GF-D8 (cell line): ENCODE measurements at regions not wholly inside any gene's neighbourhood (a gene's known extent, or its start where the extent isn't known, plus 50 kb on each side); places are given as distances from the start of the nearest gene placed in this dataset.

Source experiments
- DNase-seq: peaks from one replicate; lab custom pipeline; 2025; lab: John Stamatoyannopoulos, UW

- no peak for DNase-seq
Observed at GRCh38 chr13:47117268-47117667, 220.4 kb upstream of the HTR2A start.

- DNase-seq: no peak
Observed at GRCh38 chr13:47114030-47114429, 217.2 kb upstream of the HTR2A start.

DNA sequence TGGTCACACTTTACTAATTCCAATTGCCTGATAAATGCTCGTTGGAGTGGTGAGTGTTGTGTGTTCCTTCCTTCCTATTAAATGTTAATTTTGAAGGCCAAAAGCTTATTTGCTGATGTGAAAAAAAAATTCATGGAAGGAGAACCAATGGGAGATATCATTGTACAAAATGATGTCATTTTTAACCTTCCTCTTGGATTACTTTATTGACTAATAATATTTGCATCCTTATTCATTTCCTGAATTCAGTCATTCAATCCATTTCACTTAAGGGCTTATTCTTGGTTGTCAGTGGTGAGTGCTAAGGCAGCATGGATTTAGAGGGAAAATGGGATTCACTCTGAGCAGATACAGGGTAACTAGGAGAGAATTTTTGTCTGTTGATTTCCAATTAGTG lies 216.0 kb upstream of the HTR2A start:
- DNase-seq: no peak

DNA sequence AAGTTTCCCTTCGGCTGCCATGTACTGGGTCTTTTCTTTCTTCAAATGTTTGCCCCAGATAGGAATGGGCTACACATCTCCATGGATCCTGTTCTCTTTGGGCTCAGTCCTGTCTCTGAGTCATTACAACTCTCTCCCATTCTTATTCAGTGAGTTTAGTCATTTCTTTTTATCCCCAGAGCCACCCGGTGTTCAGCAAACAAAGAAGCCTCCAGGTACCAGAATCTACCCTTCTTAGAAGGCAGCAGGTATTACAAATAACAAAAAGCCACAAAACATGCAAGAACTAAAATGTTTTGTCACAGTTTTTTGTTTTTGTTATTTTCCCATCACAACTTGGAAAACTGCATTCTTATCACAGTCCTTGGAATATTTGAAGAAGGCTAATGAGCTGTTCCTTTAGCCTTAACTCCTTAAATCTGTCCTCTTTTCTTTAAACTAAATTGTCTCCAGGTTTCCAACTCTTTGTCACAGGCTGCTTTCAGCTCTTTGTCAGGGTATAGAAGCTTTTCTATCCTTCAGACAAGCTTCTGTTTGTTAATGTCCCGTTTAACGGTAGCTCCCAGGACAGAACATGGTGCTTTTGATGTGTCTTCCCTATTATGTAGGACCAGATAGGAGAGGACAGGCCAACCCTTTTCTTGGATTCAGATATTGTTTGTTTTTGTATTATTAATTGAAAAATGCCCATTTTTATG lies 215.5 kb upstream of the HTR2A start:
- no peak for DNase-seq

DNA sequence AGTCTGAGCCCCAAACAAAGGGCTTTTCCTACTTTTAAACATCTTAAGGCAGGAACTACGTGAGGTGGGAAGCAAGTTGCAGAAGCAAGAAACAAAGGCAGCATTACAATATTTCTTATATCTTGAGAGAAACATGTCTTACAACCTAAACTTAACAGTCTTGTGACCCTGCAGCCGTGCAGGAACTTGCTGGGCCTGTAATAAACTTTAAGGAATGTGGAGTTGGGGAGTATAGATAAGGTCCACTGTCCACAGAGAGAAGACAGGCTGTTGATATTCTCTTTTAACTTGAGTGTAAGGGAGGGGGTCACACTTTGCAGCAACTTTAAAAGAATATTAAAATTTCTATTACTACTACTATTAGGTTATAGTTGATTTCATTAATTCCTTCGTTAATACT lies 214.6 kb upstream of the HTR2A start:
- no peak for DNase-seq

- no peak for DNase-seq
Observed at GRCh38 chr13:47110833-47111240, 214.0 kb upstream of the HTR2A start.

DNA sequence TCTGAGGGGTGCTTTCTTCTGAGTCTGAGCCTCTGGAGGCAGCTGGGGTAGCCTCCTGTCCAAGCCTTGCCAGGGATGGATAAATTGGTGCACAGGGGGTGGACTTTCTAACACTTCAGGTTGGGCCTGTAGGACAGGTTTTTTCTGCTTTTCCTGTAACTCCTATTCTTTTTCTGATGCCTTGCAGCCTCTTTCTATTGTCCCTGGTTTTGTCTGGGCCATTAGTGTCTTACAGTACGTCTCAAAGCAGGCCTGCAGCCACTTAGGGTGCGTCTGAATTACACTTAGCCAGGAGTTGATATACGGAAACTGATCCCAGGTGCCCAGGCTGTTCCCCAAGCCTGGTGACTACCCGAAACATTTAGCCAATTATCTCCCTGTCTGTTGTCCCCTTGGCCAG lies 213.3 kb upstream of the HTR2A start:
- DNase-seq: no peak

- DNase-seq: no peak
Observed at GRCh38 chr13:47109028-47109427, 212.2 kb upstream of the HTR2A start.

DNA sequence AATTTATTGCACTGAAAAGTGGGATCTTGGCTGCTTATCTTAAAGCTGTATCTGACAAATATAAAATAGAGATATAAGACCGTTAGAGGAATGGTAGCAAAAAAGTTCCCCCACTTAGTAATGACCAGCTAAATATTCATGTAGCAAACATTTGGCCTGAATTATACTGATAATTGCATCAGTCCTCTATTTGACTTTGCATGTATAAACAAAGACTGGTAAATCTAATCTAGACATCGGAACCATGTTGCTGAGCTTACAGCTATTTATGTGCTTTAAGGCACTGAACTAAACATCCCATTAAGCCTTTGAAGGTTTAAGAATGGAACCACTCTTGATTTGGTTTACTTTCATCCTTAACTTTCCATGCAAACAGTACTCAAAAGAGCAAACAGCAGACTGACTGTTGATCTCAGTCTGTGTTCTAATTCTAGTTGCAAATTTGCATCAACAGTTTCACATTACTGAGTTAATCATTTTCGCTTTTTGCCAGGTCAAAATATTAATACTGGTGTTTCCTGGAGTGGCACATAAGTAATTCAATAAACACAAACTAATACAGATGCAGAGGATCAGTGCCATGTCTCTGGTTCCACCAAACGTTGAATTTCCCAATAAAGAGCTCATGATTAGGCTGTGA lies 203.5 kb upstream of the HTR2A start:
- DNase-seq: no peak

DNA sequence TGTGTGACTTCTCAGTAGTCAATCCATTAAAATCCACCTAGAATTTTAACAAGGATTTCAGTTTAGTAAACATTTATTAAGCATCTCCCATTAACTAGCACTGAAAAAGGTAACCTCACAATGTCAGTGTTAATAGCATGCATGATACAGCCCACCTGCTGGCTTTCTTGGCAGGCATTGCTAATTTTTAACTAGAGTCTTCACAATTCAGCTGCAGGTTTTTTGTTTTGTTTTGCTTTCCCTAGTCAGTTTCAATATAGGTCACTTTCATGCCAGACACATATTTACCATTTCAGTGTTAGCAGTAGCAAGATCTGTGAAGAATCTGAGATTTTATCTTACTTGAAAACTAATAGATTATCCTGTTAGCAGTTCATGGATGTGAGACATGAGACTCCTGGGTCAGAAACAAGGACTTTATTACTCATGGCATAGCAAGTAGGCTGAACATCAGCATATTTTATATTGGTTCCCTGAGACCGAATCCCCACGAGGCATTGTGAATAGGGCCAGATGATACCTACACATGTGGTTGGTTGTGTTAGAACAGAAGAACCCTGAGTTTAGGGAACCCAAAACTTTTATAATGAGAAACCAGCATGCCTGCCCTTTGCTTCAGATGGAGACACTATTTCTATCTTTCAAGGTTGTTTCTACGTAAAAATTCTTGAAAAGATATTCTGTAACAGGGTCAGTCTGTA lies 198.0 kb upstream of the HTR2A start:
- DNase-seq: no peak

DNA sequence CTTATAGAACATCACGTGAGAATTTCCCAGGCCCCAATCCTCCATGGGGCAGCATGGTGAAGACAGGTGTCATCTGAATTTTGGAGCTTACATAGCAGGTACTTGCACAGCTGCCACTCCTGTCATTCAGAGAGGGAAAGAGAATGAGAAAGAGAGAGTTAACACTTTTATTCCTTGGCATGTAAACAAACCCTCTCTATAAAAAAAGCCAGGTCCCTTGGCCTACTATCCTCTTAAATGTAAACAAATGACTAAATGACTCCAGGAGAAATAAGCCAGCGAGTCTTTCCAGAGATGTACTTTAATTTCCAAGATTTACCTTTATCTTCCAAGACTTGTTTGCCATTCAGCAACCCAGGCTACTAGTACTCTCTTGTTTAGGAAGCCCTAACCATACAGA lies 195.3 kb upstream of the HTR2A start:
- DNase-seq: no peak

DNA sequence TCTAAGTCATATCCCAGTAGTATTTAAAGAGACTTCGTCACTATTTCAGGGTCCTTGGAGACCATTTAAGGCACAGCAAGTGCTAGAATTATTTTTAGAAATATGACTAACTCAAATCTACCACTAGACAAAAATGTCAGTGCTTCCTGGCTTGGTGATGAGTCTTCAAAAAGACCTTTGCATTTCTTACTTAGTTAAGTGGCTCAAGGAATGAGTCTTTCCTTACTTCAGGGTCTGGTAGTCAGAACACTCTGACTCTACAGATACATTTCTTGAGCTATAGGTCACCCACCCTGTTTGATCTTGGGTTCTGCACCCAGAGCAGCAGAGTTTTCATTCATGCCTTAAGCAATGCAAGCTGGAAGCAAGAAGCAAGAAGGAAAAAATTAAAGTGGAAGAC lies 191.0 kb upstream of the HTR2A start:
- DNase-seq: no peak

- no peak for DNase-seq
Observed at GRCh38 chr13:47087241-47087640, 190.4 kb upstream of the HTR2A start.

DNA sequence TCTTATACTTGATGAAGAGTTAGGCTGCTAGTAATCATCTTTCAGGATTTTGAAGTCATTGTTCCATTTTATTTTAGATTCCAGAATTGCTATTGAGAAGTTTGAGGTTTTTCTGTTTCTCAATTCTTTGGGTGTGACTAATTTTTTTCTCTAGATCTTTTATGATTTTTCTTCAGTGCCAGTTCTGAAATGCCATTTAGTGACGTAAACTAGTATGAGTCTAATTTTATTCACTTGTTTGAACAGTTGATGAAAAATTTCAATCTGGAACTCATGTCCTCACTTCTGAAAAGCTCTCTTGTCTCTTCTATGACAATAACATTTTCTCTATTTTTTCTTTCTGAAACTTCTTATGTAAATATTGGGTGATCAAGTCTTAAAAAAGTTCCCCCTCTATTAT lies 188.5 kb upstream of the HTR2A start:
- DNase-seq: no peak

GRCh38 chr13:47081850-47082249 lies 185.0 kb upstream of the HTR2A start:
- DNase-seq: no peak

DNA sequence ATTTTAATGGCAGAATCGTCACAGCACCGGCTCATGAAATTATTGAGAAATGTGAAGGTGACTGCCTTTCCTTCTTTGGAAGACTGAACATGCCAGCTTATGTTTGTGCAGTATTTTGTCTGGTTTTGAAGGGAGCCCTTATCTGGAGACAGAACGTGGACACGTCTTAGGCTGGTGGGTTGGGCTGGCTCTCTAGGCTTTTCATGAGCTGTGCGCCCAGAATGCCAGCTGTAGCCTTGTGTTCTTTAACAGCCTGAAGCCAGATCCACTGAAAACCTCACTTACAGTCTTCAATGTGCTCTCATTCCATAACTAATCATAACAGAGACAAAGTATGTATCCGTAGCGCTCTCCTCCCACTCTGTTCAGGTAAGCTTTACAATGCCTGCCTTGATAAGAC lies 184.4 kb upstream of the HTR2A start:
- no peak for DNase-seq

DNA sequence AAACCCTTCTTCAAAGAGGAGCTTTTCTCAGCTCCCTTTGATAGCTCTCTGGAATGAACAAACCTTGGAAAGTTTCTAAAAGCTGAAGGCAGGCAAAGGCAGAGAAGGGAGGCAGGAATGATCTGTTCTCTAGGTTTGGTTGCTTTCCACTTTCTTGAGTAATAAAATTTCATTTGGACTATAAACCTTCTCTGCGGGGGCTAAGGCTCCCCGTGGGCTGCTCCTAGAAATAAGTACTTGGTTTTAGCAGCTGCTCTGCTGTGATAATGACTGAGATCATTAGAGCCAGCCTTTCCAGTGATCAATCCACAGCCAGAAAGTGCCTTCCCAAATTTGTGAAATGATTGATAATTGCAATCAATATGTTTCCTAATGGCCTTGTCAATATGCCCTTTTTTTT lies 183.8 kb upstream of the HTR2A start:
- DNase-seq: no peak

DNA sequence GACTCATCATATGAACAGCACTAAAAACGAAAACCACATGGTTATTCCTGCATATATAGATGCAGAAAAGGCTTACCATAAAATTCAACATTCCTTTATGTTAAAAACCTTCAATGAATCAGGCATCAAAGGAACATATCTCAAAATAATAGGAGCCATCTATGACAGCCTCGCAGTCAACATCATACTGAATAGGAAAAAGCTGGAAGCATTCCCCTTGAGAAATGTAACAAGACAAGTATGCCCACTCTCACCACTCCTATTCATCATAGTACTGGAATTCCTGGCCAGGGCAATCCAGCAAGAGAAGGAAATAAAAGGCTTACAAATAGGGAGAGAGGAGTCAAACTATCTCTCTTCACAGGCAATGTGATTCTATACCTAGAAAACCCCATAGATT lies 179.6 kb upstream of the HTR2A start:
- no peak for DNase-seq

GRCh38 chr13:47069133-47069532 lies 172.3 kb upstream of the HTR2A start:
- no peak for DNase-seq

- DNase-seq: no peak
Observed at GRCh38 chr13:47067306-47067705, 170.5 kb upstream of the HTR2A start.

GRCh38 chr13:47066226-47066625 lies 169.4 kb upstream of the HTR2A start:
- DNase-seq: no peak

GRCh38 chr13:47064381-47064780 lies 167.5 kb upstream of the HTR2A start:
- DNase-seq: no peak

DNA sequence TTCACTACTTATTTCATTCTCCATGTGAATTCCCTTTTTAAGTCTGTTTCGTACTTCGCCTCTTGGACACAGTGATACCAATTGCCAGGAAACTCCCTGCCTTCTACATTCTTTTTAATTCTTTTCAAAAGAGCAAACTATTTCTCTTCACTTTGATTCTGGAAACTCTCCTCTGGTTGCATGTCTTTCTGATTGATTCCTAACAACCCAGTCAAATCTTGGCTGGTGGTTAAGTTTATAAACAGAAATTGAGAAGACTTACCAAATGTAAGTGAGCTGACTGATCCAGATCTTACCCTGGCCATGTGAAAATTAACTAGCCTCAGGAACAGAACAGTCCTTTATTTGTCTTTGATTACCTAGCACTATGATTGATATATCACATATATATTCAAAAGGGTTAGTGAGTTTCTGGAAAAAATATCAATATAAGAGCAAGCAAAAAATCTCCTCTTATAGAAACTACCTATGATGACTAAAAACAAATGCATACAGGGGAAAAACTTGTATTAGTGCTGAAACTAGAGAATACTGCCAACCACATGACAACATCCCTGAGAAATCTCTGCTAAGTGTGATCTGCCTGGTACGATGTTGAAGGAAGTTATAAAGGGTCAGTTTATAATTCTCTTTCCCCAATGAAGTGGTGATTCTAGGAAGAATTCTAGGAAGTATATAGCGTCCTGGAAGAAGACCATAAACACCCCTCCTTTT lies 152.6 kb upstream of the HTR2A start:
- no peak for DNase-seq
